Tibial nerve (tissue), 4 donors: ENCODE measurements at regions not wholly inside any gene's neighbourhood (a gene's known extent, or its start where the extent isn't known, plus 50 kb on each side); places are given as distances from the start of the nearest gene placed in this dataset.

ENCODE experiments used
- DNase-seq, 2 donors: peaks; one replicate each; pipeline ENCODE4 v3.0.0-alpha.2; 2019; ENCODE audit warnings: low spot score in 2 of 2
- H3K27ac ChIP-seq, 4 donors: fragments of 200-600 bp; sonication (generic) in 3 of 4; one replicate each; pipeline ENCODE4 v1.5.1; 2017 to 2019; ENCODE audit warnings: mild to moderate bottlenecking in 1 of 4
- H3K27me3 ChIP-seq, 2 donors: fragments of 200-600 bp; sonication (generic) in 1 of 2; one replicate each; pipeline versions ENCODE4 v1.5.1 to v1.6.0; 2017 to 2019
- H3K36me3 ChIP-seq, 3 donors: fragments of 200-600 bp; sonication (generic); one replicate each; pipeline ENCODE4 v1.5.1; 2018 to 2019
- H3K4me1 ChIP-seq, 4 donors: fragments of 200-600 bp; sonication (generic) in 3 of 4; one replicate each; pipeline ENCODE4 v1.5.1; 2017 to 2019
- H3K4me3 ChIP-seq, 4 donors: fragments of 200-600 bp; sonication (generic) in 3 of 4; one replicate each; pipeline ENCODE4 v1.5.1; 2017 to 2019; ENCODE audit warnings: mild to moderate bottlenecking in 1 of 4, moderate library complexity in 1 of 4
- H3K9me3 ChIP-seq, 4 donors: fragments of 200-600 bp; sonication (generic) in 3 of 4; one replicate each; pipeline ENCODE4 v1.5.1; 2017 to 2019
- CTCF ChIP-seq, 5 experiments: fragments of 200-600 bp in 3 of 5; fragments of 450-650 bp in 2 of 5; sonication (generic) in 3 of 5; IDR thresholded peaks; one replicate each; pipeline ENCODE4 v1.5.1; 2016 to 2019; ENCODE audit warnings: antibody characterized with exemption in 5 of 5, mild to moderate bottlenecking in 3 of 5, moderate library complexity in 2 of 5
- EP300 ChIP-seq, 2 donors: sonication (generic); formaldehyde crosslinking; IDR thresholded peaks; one replicate each; pipeline ENCODE4 v1.6.1; 2017; ENCODE audit warnings: antibody characterized with exemption in 2 of 2, mild to moderate bottlenecking in 1 of 2
- POLR2A ChIP-seq, 2 donors: fragments of 450-650 bp; IDR thresholded peaks; one replicate each; pipeline ENCODE4 v1.6.1; 2017; ENCODE audit warnings: antibody characterized with exemption in 2 of 2, mild to moderate bottlenecking in 2 of 2, moderate library complexity in 2 of 2
- WGBS, 2 donors: methylation state at CpG; one replicate each; pipeline ENCODE4 v1.1.5; 2018; 5-methylcytosine and 5-hydroxymethylcytosine counted together

GRCh38 chr2:15074751-15075700 is 442.5 kb downstream of the LRATD1 start:
- DNase-seq, result no peak
- H3K9me3 ChIP-seq, result no peaks in the 10 kb centered on the region
- H3K27ac ChIP-seq, result no peak overlapping the region
- H3K4me3 ChIP-seq, result no peak overlapping the region
- H3K36me3 ChIP-seq, result no peaks in the 10 kb centered on the region
- no peaks in the 10 kb centered on the region for H3K4me1 ChIP-seq
- TF ChIP-seq POLR2A (IDR thresholded peaks at IDR 0.05) (no peak), CTCF (IDR thresholded peaks at IDR 0.05) (no peak), EP300 (IDR thresholded peaks at IDR 0.05) (no peak)
- no peaks in the 10 kb centered on the region for H3K27me3 ChIP-seq
- WGBS, 2 donors, result 46 to 48% methylated on average over 2 of the region's 2 CpGs

GRCh38 chr2:15076668-15077067 is 444.2 kb downstream of the LRATD1 start:
- no peaks in the 10 kb centered on the region for H3K36me3 ChIP-seq
- TF ChIP-seq POLR2A (IDR thresholded peaks at IDR 0.05) (no peak), EP300 (IDR thresholded peaks at IDR 0.05) (no peak), CTCF (IDR thresholded peaks at IDR 0.05) (no peak)
- H3K4me1 ChIP-seq, result no peaks in the 10 kb centered on the region
- no peak overlapping the region for H3K4me3 ChIP-seq
- H3K9me3 ChIP-seq, result no peaks in the 10 kb centered on the region
- no peaks in the 10 kb centered on the region for H3K27me3 ChIP-seq
- H3K27ac ChIP-seq, result no peak overlapping the region
- no peak for DNase-seq

GRCh38 chr2:15081356-15081755 is 448.8 kb downstream of the LRATD1 start:
- DNase-seq, result no peak
- no peaks in the 10 kb centered on the region for H3K36me3 ChIP-seq
- no peaks in the 10 kb centered on the region for H3K27me3 ChIP-seq
- no peak for TF ChIP-seq EP300 (IDR thresholded peaks at IDR 0.05)
- no peak for TF ChIP-seq POLR2A (IDR thresholded peaks at IDR 0.05)
- no peak for TF ChIP-seq CTCF (IDR thresholded peaks at IDR 0.05)
- H3K4me3 ChIP-seq, result no peak overlapping the region
- no peaks in the 10 kb centered on the region for H3K4me1 ChIP-seq
- peaks cover 0 to 8% (median 0%) of the 10 kb centered on the region in 4 donors for H3K9me3 ChIP-seq
- WGBS, 2 donors, result 86 to 90% methylated on average over 6 of the region's 6 CpGs
- H3K27ac ChIP-seq, result no peak overlapping the region

- no peaks in the 10 kb centered on the region for H3K36me3 ChIP-seq
- peaks cover 0 to 8% (median 0%) of the 10 kb centered on the region in 4 donors for H3K9me3 ChIP-seq
- no peaks in the 10 kb centered on the region for H3K4me1 ChIP-seq
- 80 to 81% methylated on average over 5 of the region's 5 CpGs for WGBS, 2 donors
- TF ChIP-seq EP300 (IDR thresholded peaks at IDR 0.05), result no peak
- TF ChIP-seq POLR2A (IDR thresholded peaks at IDR 0.05), result no peak
- no peak for TF ChIP-seq CTCF (IDR thresholded peaks at IDR 0.05)
- no peak for DNase-seq
- H3K27ac ChIP-seq, result no peak overlapping the region
- H3K27me3 ChIP-seq, result no peaks in the 10 kb centered on the region
- no peak overlapping the region for H3K4me3 ChIP-seq
Observed at GRCh38 chr2:15082105-15083058, 449.9 kb downstream of the LRATD1 start.
